Liver (tissue), 8 donors: ENCODE measurements at regions not wholly inside any gene's neighbourhood (a gene's known extent, or its start where the extent isn't known, plus 50 kb on each side); places are given as distances from the start of the nearest gene placed in this dataset.

Experiments used
- DNase-seq: peaks from one replicate; pipeline ENCODE4 v3.0.0-alpha.2; 2017; ENCODE audit warnings: low spot score
- H3K27ac ChIP-seq, 2 donors: one replicate each; pipeline ENCODE4 v1.7.0; 2013; ENCODE audit warnings: inconsistent platforms in 2 of 2, low read length in 2 of 2, control low read depth in 1 of 2, low read depth in 1 of 2, mild to moderate bottlenecking in 1 of 2
- H3K27me3 ChIP-seq, 4 donors: one replicate each; pipeline versions ENCODE4 v1.6.1 to v1.7.0; 2013; ENCODE audit warnings: low read length in 3 of 4, inconsistent platforms in 1 of 4, mild to moderate bottlenecking in 1 of 4, moderate library complexity in 1 of 4; ENCODE audit not compliant: control insufficient read depth in 4 of 4, insufficient read depth in 4 of 4
- H3K36me3 ChIP-seq, 4 donors: one replicate each; pipeline versions ENCODE4 v1.6.1 to v1.7.0; 2013; ENCODE audit warnings: low read length in 3 of 4, mild to moderate bottlenecking in 3 of 4, low read depth in 1 of 4, moderate library complexity in 1 of 4; ENCODE audit not compliant: control insufficient read depth in 4 of 4, insufficient read depth in 3 of 4
- H3K4me1 ChIP-seq, 4 donors: one replicate each; pipeline versions ENCODE4 v1.6.1 to v1.7.0; 2013; ENCODE audit warnings: low read length in 3 of 4, mild to moderate bottlenecking in 3 of 4, moderate library complexity in 1 of 4; ENCODE audit not compliant: control insufficient read depth in 4 of 4, insufficient read depth in 4 of 4
- H3K4me3 ChIP-seq, 3 donors: one replicate each; pipeline versions ENCODE4 v1.6.1 to v1.7.0; 2013; ENCODE audit warnings: low read length in 3 of 3, control low read depth in 1 of 3, low read depth in 1 of 3, mild to moderate bottlenecking in 1 of 3
- H3K9ac ChIP-seq, 2 donors: one replicate each; pipeline ENCODE4 v1.7.0; 2013; ENCODE audit warnings: low read length in 2 of 2, mild to moderate bottlenecking in 2 of 2, moderate library complexity in 2 of 2, control low read depth in 1 of 2, low read depth in 1 of 2
- H3K9me3 ChIP-seq, 4 donors: one replicate each; pipeline versions ENCODE4 v1.6.1 to v1.7.0; 2013; ENCODE audit warnings: low read length in 3 of 4; ENCODE audit not compliant: control insufficient read depth in 4 of 4
- CTCF ChIP-seq: fragments of 150-350 bp; IDR thresholded peaks from 2 replicates; pipeline ENCODE4 v1.5.1; 2017; ENCODE audit warnings: improper control_type of control experiment, low read depth, low read length; ENCODE audit not compliant: missing input control
- EGR1 ChIP-seq, 2 donors: IDR thresholded peaks; 2 replicates each; pipeline ENCODE4 v1.6.1; 2016 to 2018; ENCODE audit warnings: antibody characterized with exemption in 2 of 2, low read depth in 2 of 2
- FOXA1 ChIP-seq: IDR thresholded peaks from 2 replicates; pipeline ENCODE4 v1.6.1; 2016; ENCODE audit warnings: antibody characterized with exemption
- FOXA2 ChIP-seq: IDR thresholded peaks from 2 replicates; pipeline ENCODE4 v1.6.1; 2016; ENCODE audit warnings: antibody characterized with exemption
- GABPA ChIP-seq, 2 donors: IDR thresholded peaks in 1 of 2; conservative IDR thresholded peaks in 1 of 2; 2 replicates each; pipeline ENCODE4 v1.6.1; 2016; ENCODE audit warnings: antibody characterized with exemption in 2 of 2, mild to moderate bottlenecking in 1 of 2, moderate library complexity in 1 of 2
- HNF4A ChIP-seq, 2 donors: conservative IDR thresholded peaks; 2 replicates each; pipeline ENCODE4 v1.6.1; 2016; ENCODE audit warnings: antibody characterized with exemption in 2 of 2, mild to moderate bottlenecking in 2 of 2
- HNF4G ChIP-seq: IDR thresholded peaks from 2 replicates; pipeline ENCODE4 v1.6.1; 2016; ENCODE audit warnings: antibody characterized with exemption
- JUND ChIP-seq, 2 donors: IDR thresholded peaks; 2 replicates each; pipeline ENCODE4 v1.6.1; 2016; ENCODE audit warnings: antibody characterized with exemption in 2 of 2
- MAX ChIP-seq: IDR thresholded peaks from 2 replicates; pipeline ENCODE4 v1.6.1; 2016; ENCODE audit warnings: antibody characterized with exemption
- NR2F2 ChIP-seq: IDR thresholded peaks from 2 replicates; pipeline ENCODE4 v1.6.1; 2016; ENCODE audit warnings: antibody characterized with exemption
- RAD21 ChIP-seq, 2 donors: IDR thresholded peaks; 2 replicates each; pipeline ENCODE4 v1.6.1; 2016; ENCODE audit warnings: antibody characterized with exemption in 2 of 2, mild to moderate bottlenecking in 2 of 2
- REST ChIP-seq: IDR thresholded peaks from 2 replicates; pipeline ENCODE4 v1.6.1; 2016; ENCODE audit warnings: antibody characterized with exemption, mild to moderate bottlenecking
- RXRA ChIP-seq, 2 donors: IDR thresholded peaks; 2 replicates each; pipeline ENCODE4 v1.6.1; 2017 to 2018; ENCODE audit warnings: antibody characterized with exemption in 2 of 2, mild to moderate bottlenecking in 1 of 2
- SP1 ChIP-seq: IDR thresholded peaks from 2 replicates; pipeline ENCODE4 v1.6.1; 2018; ENCODE audit warnings: antibody characterized with exemption, mild to moderate bottlenecking
- TAF1 ChIP-seq: conservative IDR thresholded peaks from 2 replicates; pipeline ENCODE4 v1.6.1; 2016; ENCODE audit warnings: antibody characterized with exemption, mild to moderate bottlenecking
- YY1 ChIP-seq: IDR thresholded peaks from 2 replicates; pipeline ENCODE4 v1.6.1; 2016; ENCODE audit warnings: antibody characterized with exemption, mild to moderate bottlenecking
- whole genome bisulfite sequencing: extraction: QIAGEN DNeasy Blood & Tissue Kit; methylation state at CpG from one replicate; pipeline ENCODE4 v1.1.7; 2013; 5-methylcytosine and 5-hydroxymethylcytosine counted together
- TF ChIP-seq, protein P1 (sequence below): IDR thresholded peaks from 2 replicates; pipeline ENCODE4 v1.6.1; 2016; ENCODE audit warnings: antibody characterized with exemption
- TF ChIP-seq, protein P2 (sequence below): IDR thresholded peaks from 2 replicates; pipeline ENCODE4 v1.6.1; 2016; ENCODE audit warnings: antibody characterized with exemption
- donor health status: healthy.
- donor health status: healthy.
- donor health status: healthy.
- donor health status: healthy.
- donor health status: healthy.

DNA sequence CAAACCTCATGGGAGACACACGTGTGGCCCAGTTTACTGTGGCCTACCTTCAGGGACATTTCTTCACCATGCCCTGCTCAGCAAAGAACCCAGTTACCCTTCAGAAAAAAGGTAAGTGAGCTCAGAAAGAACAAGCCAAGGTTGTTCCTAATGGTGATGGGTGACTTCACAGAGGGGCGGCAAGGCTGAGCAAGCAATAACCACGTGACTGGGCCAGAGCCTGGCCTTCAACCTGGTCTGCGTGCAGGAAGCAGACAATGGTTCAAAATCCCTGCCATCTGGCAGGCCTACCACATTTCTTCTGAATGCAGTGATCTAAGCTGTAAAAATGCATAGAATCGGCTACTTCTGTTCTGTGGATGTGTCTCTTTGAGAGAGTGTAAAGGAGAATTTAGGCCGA lies 115.5 kb upstream of the CST7 start:
- H3K36me3 ChIP-seq, result no peaks in the 10 kb centered on the region
- no peaks in the 10 kb centered on the region for H3K27me3 ChIP-seq
- H3K9ac ChIP-seq, result no peak overlapping the region
- H3K27ac ChIP-seq, result no peak overlapping the region
- no peak overlapping the region for H3K4me3 ChIP-seq
- no peaks in the 10 kb centered on the region for H3K4me1 ChIP-seq
- DNase-seq, result no peak
- WGBS, result 83% methylated on average over 6 of the region's 6 CpGs
- H3K9me3 ChIP-seq, result peaks cover 0 to 2% (median 0%) of the 10 kb centered on the region in 4 donors
- no peak for TF ChIP-seq NR2F2
- TF ChIP-seq, protein P1, sequence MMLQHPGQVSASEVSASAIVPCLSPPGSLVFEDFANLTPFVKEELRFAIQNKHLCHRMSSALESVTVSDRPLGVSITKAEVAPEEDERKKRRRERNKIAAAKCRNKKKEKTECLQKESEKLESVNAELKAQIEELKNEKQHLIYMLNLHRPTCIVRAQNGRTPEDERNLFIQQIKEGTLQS, result no peak
- no peak for TF ChIP-seq CTCF
- TF ChIP-seq GABPA (IDR thresholded peaks at IDR 0.05 in 1 of 2, conservative IDR thresholded peaks at IDR 0.05 in 1 of 2), result no peak
- no peak for TF ChIP-seq MAX
- TF ChIP-seq HNF4A (conservative IDR thresholded peaks at IDR 0.05), result no peak
- TF ChIP-seq HNF4G, result no peak
- TF ChIP-seq, protein P2, sequence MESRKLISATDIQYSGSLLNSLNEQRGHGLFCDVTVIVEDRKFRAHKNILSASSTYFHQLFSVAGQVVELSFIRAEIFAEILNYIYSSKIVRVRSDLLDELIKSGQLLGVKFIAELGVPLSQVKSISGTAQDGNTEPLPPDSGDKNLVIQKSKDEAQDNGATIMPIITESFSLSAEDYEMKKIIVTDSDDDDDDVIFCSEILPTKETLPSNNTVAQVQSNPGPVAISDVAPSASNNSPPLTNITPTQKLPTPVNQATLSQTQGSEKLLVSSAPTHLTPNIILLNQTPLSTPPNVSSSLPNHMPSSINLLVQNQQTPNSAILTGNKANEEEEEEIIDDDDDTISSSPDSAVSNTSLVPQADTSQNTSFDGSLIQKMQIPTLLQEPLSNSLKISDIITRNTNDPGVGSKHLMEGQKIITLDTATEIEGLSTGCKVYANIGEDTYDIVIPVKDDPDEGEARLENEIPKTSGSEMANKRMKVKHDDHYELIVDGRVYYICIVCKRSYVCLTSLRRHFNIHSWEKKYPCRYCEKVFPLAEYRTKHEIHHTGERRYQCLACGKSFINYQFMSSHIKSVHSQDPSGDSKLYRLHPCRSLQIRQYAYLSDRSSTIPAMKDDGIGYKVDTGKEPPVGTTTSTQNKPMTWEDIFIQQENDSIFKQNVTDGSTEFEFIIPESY, result no peak
- TF ChIP-seq SP1, result no peak
- no peak for TF ChIP-seq JUND (IDR thresholded peaks at IDR 0.05)
- TF ChIP-seq RAD21 (IDR thresholded peaks at IDR 0.05), result no peak
- TF ChIP-seq FOXA2, result no peak
- no peak for TF ChIP-seq YY1
- no peak for TF ChIP-seq REST
- TF ChIP-seq EGR1 (IDR thresholded peaks at IDR 0.05; ENCODE audit: low read depth in 2 of 2), result no peak
- no peak for TF ChIP-seq RXRA (IDR thresholded peaks at IDR 0.05)
- no peak for TF ChIP-seq FOXA1

GRCh38 chr20:24834310-24834709 lies 114.8 kb upstream of the CST7 start:
- H3K27ac ChIP-seq, result no peak overlapping the region
- no peak for DNase-seq
- no peaks in the 10 kb centered on the region for H3K4me1 ChIP-seq
- no peak overlapping the region for H3K4me3 ChIP-seq
- no peak overlapping the region for H3K9ac ChIP-seq
- H3K9me3 ChIP-seq, result peaks cover 0 to 2% (median 0%) of the 10 kb centered on the region in 4 donors
- H3K36me3 ChIP-seq, result no peaks in the 10 kb centered on the region
- WGBS, result 90% methylated on average over 1 of the region's 1 CpG
- no peaks in the 10 kb centered on the region for H3K27me3 ChIP-seq
- no peak for TF ChIP-seq TAF1
- no peak for TF ChIP-seq RAD21 (IDR thresholded peaks at IDR 0.05)
- no peak for TF ChIP-seq SP1
- TF ChIP-seq, protein P1, result no peak
- no peak for TF ChIP-seq CTCF
- TF ChIP-seq FOXA2, result no peak
- no peak for TF ChIP-seq GABPA (IDR thresholded peaks at IDR 0.05 in 1 of 2, conservative IDR thresholded peaks at IDR 0.05 in 1 of 2)
- TF ChIP-seq MAX, result no peak
- TF ChIP-seq REST, result no peak
